ENCODE measurements at regions not wholly inside any gene's neighbourhood (a gene's known extent, or its start where the extent isn't known, plus 50 kb on each side); places are given as distances from the start of the nearest gene placed in this dataset.
A peak's percentile ranks its signal among the peaks of the same experiment; 100 is the strongest.

GRCh38 chr18:38539371-38539770, 973.8 kb upstream of the CELF4 start:
- Histone ChIP-seq H3K9ac (ENCODE audit: low read length in 3 of 3) (no peak overlapping the region), H3K4me1 (ENCODE audit: control insufficient read depth in 2 of 3, insufficient read depth in 2 of 3, low read depth in 1 of 3, low read length in 3 of 3) (no peaks in the 10 kb centered on the region)

GRCh38 chr18:38534073-38534472, 968.5 kb upstream of the CELF4 start:
- Histone ChIP-seq H3K4me1 (ENCODE audit: control insufficient read depth in 2 of 3, insufficient read depth in 2 of 3, low read depth in 1 of 3, low read length in 3 of 3) (no peaks in the 10 kb centered on the region), H3K36me3 (ENCODE audit: control insufficient read depth in 2 of 3, insufficient read depth in 3 of 3, low read length in 3 of 3) (no peaks in the 10 kb centered on the region), H3K4me3 (ENCODE audit: low read length in 3 of 3) (no peak overlapping the region), H3K9ac (ENCODE audit: low read length in 3 of 3) (no peak overlapping the region), H3K27ac (ENCODE audit: low read depth in 2 of 2, low read length in 2 of 2) (no peak overlapping the region), H3K9me3 (ENCODE audit: control insufficient read depth in 2 of 3, insufficient read depth in 1 of 3, low read length in 3 of 3) (peaks cover 0 to 6% (median 0%) of the 10 kb centered on the region in 3 donors), H3K27me3 (ENCODE audit: control insufficient read depth, insufficient read depth, low read length) (no peaks in the 10 kb centered on the region)
- FAIRE-seq (no peak), DNase-seq (no peak)
- TF ChIP-seq, protein P1, sequence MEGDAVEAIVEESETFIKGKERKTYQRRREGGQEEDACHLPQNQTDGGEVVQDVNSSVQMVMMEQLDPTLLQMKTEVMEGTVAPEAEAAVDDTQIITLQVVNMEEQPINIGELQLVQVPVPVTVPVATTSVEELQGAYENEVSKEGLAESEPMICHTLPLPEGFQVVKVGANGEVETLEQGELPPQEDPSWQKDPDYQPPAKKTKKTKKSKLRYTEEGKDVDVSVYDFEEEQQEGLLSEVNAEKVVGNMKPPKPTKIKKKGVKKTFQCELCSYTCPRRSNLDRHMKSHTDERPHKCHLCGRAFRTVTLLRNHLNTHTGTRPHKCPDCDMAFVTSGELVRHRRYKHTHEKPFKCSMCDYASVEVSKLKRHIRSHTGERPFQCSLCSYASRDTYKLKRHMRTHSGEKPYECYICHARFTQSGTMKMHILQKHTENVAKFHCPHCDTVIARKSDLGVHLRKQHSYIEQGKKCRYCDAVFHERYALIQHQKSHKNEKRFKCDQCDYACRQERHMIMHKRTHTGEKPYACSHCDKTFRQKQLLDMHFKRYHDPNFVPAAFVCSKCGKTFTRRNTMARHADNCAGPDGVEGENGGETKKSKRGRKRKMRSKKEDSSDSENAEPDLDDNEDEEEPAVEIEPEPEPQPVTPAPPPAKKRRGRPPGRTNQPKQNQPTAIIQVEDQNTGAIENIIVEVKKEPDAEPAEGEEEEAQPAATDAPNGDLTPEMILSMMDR (IDR thresholded peaks at IDR 0.05; ENCODE audit: borderline replicate concordance, extremely low read depth, insufficient read depth): no peak
- intact Hi-C loops (cut with DNase I): no loop called here

More at GRCh38 chr18:38539371-38539770, 973.8 kb upstream of the CELF4 start:
- peaks cover 0 to 3% (median 0%) of the 10 kb centered on the region in 3 donors for H3K9me3 ChIP-seq (ENCODE audit: control insufficient read depth in 2 of 3, insufficient read depth in 1 of 3, low read length in 3 of 3)
- no peaks in the 10 kb centered on the region for H3K36me3 ChIP-seq (ENCODE audit: control insufficient read depth in 2 of 3, insufficient read depth in 3 of 3, low read length in 3 of 3)
- intact Hi-C loops (cut with DNase I): no loop called here
- no peak for FAIRE-seq
- H3K4me3 ChIP-seq (ENCODE audit: low read length in 3 of 3): no peak overlapping the region
- no peak overlapping the region for H3K27ac ChIP-seq (ENCODE audit: low read depth in 2 of 2, low read length in 2 of 2)
- H3K27me3 ChIP-seq (ENCODE audit: control insufficient read depth, insufficient read depth, low read length): no peaks in the 10 kb centered on the region
- no peak for DNase-seq
- TF ChIP-seq, protein P1 (IDR thresholded peaks at IDR 0.05; ENCODE audit: borderline replicate concordance, extremely low read depth, insufficient read depth): no peak

- H3K36me3 ChIP-seq (ENCODE audit: control insufficient read depth in 2 of 3, insufficient read depth in 3 of 3, low read length in 3 of 3): no peaks in the 10 kb centered on the region
- intact Hi-C loops (cut with DNase I): no loop called here
- H3K27me3 ChIP-seq (ENCODE audit: control insufficient read depth, insufficient read depth, low read length): no peaks in the 10 kb centered on the region
- no peak overlapping the region for H3K4me3 ChIP-seq (ENCODE audit: low read length in 3 of 3)
- DNase-seq (no peak), FAIRE-seq (no peak)
- no peak overlapping the region for H3K27ac ChIP-seq (ENCODE audit: low read depth in 2 of 2, low read length in 2 of 2)
- H3K4me1 ChIP-seq (ENCODE audit: control insufficient read depth in 2 of 3, insufficient read depth in 2 of 3, low read depth in 1 of 3, low read length in 3 of 3): no peaks in the 10 kb centered on the region
- no peaks in the 10 kb centered on the region for H3K9me3 ChIP-seq (ENCODE audit: control insufficient read depth in 2 of 3, insufficient read depth in 1 of 3, low read length in 3 of 3)
- TF ChIP-seq, protein P1 (IDR thresholded peaks at IDR 0.05; ENCODE audit: borderline replicate concordance, extremely low read depth, insufficient read depth): no peak
- H3K9ac ChIP-seq (ENCODE audit: low read length in 3 of 3): no peak overlapping the region
Measured at GRCh38 chr18:38526922-38527321, 961.3 kb upstream of the CELF4 start.

DNA sequence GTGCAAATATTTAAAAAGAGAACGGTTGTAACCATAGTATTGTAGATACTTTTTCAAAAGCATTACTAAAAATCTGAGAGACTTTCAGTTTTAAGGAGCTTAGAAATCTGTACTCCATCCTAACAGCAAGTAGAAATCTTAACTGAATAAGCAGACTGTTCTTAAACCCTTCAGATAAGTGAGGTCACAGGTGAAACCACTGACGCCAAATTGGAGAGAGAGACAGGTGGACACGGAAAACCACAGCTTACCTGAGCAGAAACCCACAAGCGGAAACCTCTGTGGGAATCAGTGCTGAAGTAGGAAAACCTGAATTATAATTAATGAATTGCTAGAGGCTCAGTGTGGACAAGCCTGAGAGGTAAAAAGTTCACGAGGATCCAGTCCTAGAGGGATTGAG, 959.4 kb upstream of the CELF4 start:
- TF ChIP-seq, protein P1 (IDR thresholded peaks at IDR 0.05; ENCODE audit: borderline replicate concordance, extremely low read depth, insufficient read depth): no peak
- no peaks in the 10 kb centered on the region for H3K4me1 ChIP-seq (ENCODE audit: control insufficient read depth in 2 of 3, insufficient read depth in 2 of 3, low read depth in 1 of 3, low read length in 3 of 3)
- no peaks in the 10 kb centered on the region for H3K9me3 ChIP-seq (ENCODE audit: control insufficient read depth in 2 of 3, insufficient read depth in 1 of 3, low read length in 3 of 3)
- DNase-seq (no peak), FAIRE-seq (no peak)
- no peak overlapping the region for H3K9ac ChIP-seq (ENCODE audit: low read length in 3 of 3)
- intact Hi-C loops (cut with DNase I): no loop called here
- H3K4me3 ChIP-seq (ENCODE audit: low read length in 3 of 3): peak overlapping the region in 1 of 3 donors; percentile 21
- H3K36me3 ChIP-seq (ENCODE audit: control insufficient read depth in 2 of 3, insufficient read depth in 3 of 3, low read length in 3 of 3): no peaks in the 10 kb centered on the region
- H3K27me3 ChIP-seq (ENCODE audit: control insufficient read depth, insufficient read depth, low read length): no peaks in the 10 kb centered on the region
- H3K27ac ChIP-seq (ENCODE audit: low read depth in 2 of 2, low read length in 2 of 2): no peak overlapping the region
